Neural cell (in vitro differentiated cells): ENCODE measurements at regions not wholly inside any gene's neighbourhood (a gene's known extent, or its start where the extent isn't known, plus 50 kb on each side); places are given as distances from the start of the nearest gene placed in this dataset.

Experiments used
- EZH2 ChIP-seq: fragments of 200-600, 300-800 bp; shearing (Covaris generic), sonication (generic); IDR thresholded peaks from 2 replicates; pipeline ENCODE4 v1.6.1; 2014; ENCODE audit warnings: antibody characterized with exemption, low read length, borderline replicate concordance, mild to moderate bottlenecking; ENCODE audit not compliant: insufficient read depth, poor library complexity, severe bottlenecking
- MXI1 ChIP-seq: fragments of 450-650 bp; conservative IDR thresholded peaks from 2 replicates; pipeline ENCODE4 v1.6.1; 2014; ENCODE audit warnings: antibody characterized with exemption, mild to moderate bottlenecking; ENCODE audit not compliant: poor library complexity, severe bottlenecking
- POLR2AphosphoS5 ChIP-seq: IDR thresholded peaks from 2 replicates; pipeline ENCODE4 v1.6.1; 2012
- RAD21 ChIP-seq: fragments of 450-650 bp; conservative IDR thresholded peaks from 2 replicates; pipeline ENCODE4 v1.6.1; 2014; ENCODE audit warnings: antibody characterized with exemption, mild to moderate bottlenecking, moderate library complexity
- REST ChIP-seq: IDR thresholded peaks from 2 replicates; pipeline ENCODE4 v1.6.1; 2012; ENCODE audit warnings: borderline replicate concordance
- SMC3 ChIP-seq: fragments of 450-650 bp; conservative IDR thresholded peaks from 2 replicates; pipeline ENCODE4 v1.6.1; 2014; ENCODE audit warnings: antibody characterized with exemption, mild to moderate bottlenecking, moderate library complexity; ENCODE audit not compliant: poor library complexity
- TAF1 ChIP-seq: IDR thresholded peaks from 2 replicates; pipeline ENCODE4 v1.6.1; 2012; ENCODE audit warnings: low read depth
- TF ChIP-seq, protein P1 (sequence below): fragments of 450-650 bp; IDR thresholded peaks from 2 replicates; pipeline ENCODE4 v1.5.1; 2014; ENCODE audit warnings: antibody characterized with exemption, mild to moderate bottlenecking, moderate library complexity; ENCODE audit not compliant: poor library complexity, severe bottlenecking

DNA sequence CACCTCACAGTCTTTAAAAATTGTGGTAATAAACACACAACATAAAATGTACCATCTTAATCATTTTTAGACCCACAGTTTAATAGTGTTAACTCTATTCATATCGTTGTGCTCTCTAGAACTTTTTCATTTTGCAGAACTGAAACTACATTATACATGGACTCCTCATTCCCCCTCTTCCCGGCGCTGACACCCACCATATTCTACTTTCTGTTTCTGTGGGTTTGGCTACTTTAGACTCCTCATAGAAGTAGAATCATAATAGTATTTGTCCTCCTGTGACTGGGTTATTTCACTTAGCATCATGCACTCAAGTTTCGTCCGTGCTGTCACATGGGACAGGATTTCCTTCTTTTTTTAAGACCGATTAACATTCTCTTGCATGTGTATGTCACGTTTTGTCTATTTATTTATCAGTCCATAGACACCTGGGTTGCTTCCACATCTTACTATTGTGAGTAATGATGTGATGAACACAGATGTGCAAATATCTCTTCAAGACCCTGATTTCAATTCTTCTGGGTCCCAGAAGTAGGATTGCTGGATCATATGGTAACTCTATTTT, 62.9 kb upstream of the TMPRSS2 start:
- TF ChIP-seq, protein P1, sequence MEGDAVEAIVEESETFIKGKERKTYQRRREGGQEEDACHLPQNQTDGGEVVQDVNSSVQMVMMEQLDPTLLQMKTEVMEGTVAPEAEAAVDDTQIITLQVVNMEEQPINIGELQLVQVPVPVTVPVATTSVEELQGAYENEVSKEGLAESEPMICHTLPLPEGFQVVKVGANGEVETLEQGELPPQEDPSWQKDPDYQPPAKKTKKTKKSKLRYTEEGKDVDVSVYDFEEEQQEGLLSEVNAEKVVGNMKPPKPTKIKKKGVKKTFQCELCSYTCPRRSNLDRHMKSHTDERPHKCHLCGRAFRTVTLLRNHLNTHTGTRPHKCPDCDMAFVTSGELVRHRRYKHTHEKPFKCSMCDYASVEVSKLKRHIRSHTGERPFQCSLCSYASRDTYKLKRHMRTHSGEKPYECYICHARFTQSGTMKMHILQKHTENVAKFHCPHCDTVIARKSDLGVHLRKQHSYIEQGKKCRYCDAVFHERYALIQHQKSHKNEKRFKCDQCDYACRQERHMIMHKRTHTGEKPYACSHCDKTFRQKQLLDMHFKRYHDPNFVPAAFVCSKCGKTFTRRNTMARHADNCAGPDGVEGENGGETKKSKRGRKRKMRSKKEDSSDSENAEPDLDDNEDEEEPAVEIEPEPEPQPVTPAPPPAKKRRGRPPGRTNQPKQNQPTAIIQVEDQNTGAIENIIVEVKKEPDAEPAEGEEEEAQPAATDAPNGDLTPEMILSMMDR: no peak
- no peak for TF ChIP-seq REST
- TF ChIP-seq RAD21: no peak
- no peak for TF ChIP-seq POLR2AphosphoS5
- TF ChIP-seq EZH2: no peak
- no peak for TF ChIP-seq MXI1
- no peak for TF ChIP-seq TAF1
- TF ChIP-seq SMC3: no peak
